Transverse colon (tissue), 4 donors: ENCODE measurements at regions not wholly inside any gene's neighbourhood (a gene's known extent, or its start where the extent isn't known, plus 50 kb on each side); places are given as distances from the start of the nearest gene placed in this dataset.

Source experiments
- DNase-seq: peaks from one replicate; pipeline ENCODE4 v3.0.0-alpha.2; 2019
- H3K27ac ChIP-seq, 4 donors: fragments of 200-600 bp; sonication (generic); 2 replicates each; pipeline ENCODE4 v1.5.1; 2016 to 2018; ENCODE audit warnings: inconsistent platforms in 4 of 4
- H3K27me3 ChIP-seq: fragments of 200-600 bp; sonication (generic); 2 replicates; pipeline ENCODE4 v1.5.1; 2017; ENCODE audit warnings: inconsistent platforms
- H3K36me3 ChIP-seq, 4 donors: fragments of 200-600 bp; sonication (generic); 2 replicates each; pipeline ENCODE4 v1.5.1; 2017 to 2019; ENCODE audit warnings: inconsistent platforms in 4 of 4
- H3K4me1 ChIP-seq, 4 donors: fragments of 200-600 bp; sonication (generic); 2 replicates each; pipeline ENCODE4 v1.5.1; 2017 to 2020; ENCODE audit warnings: inconsistent platforms in 4 of 4
- H3K4me3 ChIP-seq, 4 donors: fragments of 200-600 bp; sonication (generic); 1 replicate in 1 of 4; 2 replicates in 3 of 4; pipeline versions ENCODE4 v1.5.1 to v1.6.1; 2017 to 2019; ENCODE audit warnings: inconsistent platforms in 4 of 4
- H3K9me3 ChIP-seq, 2 donors: fragments of 200-600 bp; sonication (generic); 2 replicates each; pipeline ENCODE4 v1.5.1; 2017 to 2019; ENCODE audit warnings: inconsistent platforms in 2 of 2
- CTCF ChIP-seq, 5 experiments: fragments of 200-600 bp in 3 of 5; fragments of 450-650 bp in 2 of 5; sonication (generic) in 3 of 5; IDR thresholded peaks; 1 replicate in 2 of 5; 2 replicates in 3 of 5; pipeline ENCODE4 v1.5.1; 2016 to 2017; ENCODE audit warnings: antibody characterized with exemption in 5 of 5, inconsistent platforms in 3 of 5, mild to moderate bottlenecking in 2 of 5, moderate library complexity in 1 of 5
- EP300 ChIP-seq: sonication (generic); formaldehyde crosslinking; IDR thresholded peaks from one replicate; pipeline ENCODE4 v1.6.1; 2017; ENCODE audit warnings: antibody characterized with exemption, low read depth
- POLR2A ChIP-seq: fragments of 450-650 bp; IDR thresholded peaks from one replicate; pipeline ENCODE4 v1.6.1; 2016; ENCODE audit warnings: antibody characterized with exemption, mild to moderate bottlenecking, moderate library complexity
- POLR2AphosphoS5 ChIP-seq, 3 donors: sonication (generic); formaldehyde crosslinking; IDR thresholded peaks; one replicate each; pipeline ENCODE4 v1.6.1; 2016; ENCODE audit warnings: antibody characterized with exemption in 3 of 3
- WGBS, 2 donors: methylation state at CpG; one replicate each; pipeline ENCODE4 v1.1.5; 2018; ENCODE audit warnings: low coverage in 1 of 2; 5-methylcytosine and 5-hydroxymethylcytosine counted together
- in situ Hi-C, 4 donors: fragments of 200-750 bp; cut with MboI; loops; one replicate each; pipeline versions ENCODE4 v1.15.0 to v1.15.1; 2017; ENCODE audit warnings: low sequenced_read_pairs in 3 of 4, low pct_ligation_motif_present in 1 of 4, low pct_unique_long_range_greater_than_20kb in 1 of 4
- intact Hi-C: fragments of 100-400 bp; cut with DNase I; formaldehyde crosslinking; loops from one replicate; pipeline ENCODE4 v1.15.1; 2023; ENCODE audit warnings: low total_unique reads

DNA sequence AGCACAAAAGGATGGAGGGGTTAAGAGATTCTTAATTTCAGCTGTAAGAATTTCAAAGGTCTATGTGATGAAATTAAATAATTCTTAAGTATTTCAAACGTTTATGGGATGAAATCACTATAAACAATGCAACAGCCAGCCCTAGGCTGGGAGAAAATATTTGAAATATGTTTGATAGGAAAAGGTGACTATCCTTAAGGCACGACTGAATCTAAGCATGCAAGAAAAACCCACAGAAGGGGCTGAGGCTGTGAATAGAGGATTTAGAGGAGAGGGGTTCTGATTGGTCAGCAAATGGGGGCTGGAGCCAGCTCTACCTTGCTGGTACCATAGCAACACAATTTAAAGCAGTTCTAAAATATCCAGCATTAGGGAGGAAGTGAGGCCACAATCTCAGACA, 220.8 kb upstream of the ATP10A start:
- Histone ChIP-seq H3K27me3 (no peaks in the 10 kb centered on the region), H3K36me3 (no peaks in the 10 kb centered on the region), H3K4me3 (no peak overlapping the region), H3K9me3 (no peaks in the 10 kb centered on the region), H3K4me1 (peaks cover 0 to 10% (median 0%) of the 10 kb centered on the region in 4 donors), H3K27ac (no peak overlapping the region)
- no peak for TF ChIP-seq EP300
- in situ Hi-C loops: loop anchor here in 1 of 4 donors (25.0 kb wide), 2 partner anchors 222 to 647 kb away; partner anchors contain the start of genes ATP10A and UBE3A
- intact Hi-C loops: no loop called here
- no peak for DNase-seq
- 24 to 32% methylated on average over 2 of the region's 2 CpGs for WGBS, 2 donors

DNA sequence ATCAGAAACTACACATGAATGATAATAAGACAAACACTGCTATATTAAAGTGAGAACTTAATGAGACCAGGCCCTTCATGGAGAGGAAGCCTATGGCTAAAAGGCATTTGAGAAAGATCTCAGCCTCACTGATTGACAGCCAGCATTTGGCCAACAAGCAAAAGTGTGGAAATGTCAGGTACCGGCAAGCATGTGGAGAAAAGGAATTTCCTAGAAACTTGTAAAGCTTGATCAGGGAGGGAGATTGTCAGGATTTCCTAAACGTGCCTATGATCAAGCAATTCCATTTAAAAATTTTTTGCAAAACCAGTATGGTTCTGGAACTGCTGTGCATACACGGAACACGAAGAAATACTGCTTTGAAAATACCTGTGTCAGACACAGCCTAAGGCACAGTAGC, 220.3 kb upstream of the ATP10A start:
- Histone ChIP-seq H3K27me3 (no peaks in the 10 kb centered on the region), H3K9me3 (no peaks in the 10 kb centered on the region), H3K36me3 (no peaks in the 10 kb centered on the region), H3K27ac (peak overlapping the region in 3 of 4 donors; percentile 91 to 95 (median 94)), H3K4me3 (no peak overlapping the region), H3K4me1 (peaks cover 0 to 10% (median 0%) of the 10 kb centered on the region in 4 donors)
- DNase-seq: no peak
- TF ChIP-seq CTCF (IDR thresholded peaks at IDR 0.05): no peak
- no peak for TF ChIP-seq POLR2AphosphoS5 (IDR thresholded peaks at IDR 0.05)
- TF ChIP-seq EP300: no peak
- no peak for TF ChIP-seq POLR2A
- in situ Hi-C loops (loop anchor here in 1 of 4 donors (25.0 kb wide), 2 partner anchors 221 to 646 kb away; partner anchors contain the start of genes ATP10A and UBE3A), intact Hi-C loops (no loop called here)
- 43 to 59% methylated on average over 1 to 4 of the region's 4 CpGs for WGBS, 2 donors

- TF ChIP-seq POLR2AphosphoS5 (IDR thresholded peaks at IDR 0.05): peak; percentile 78 to 91 (median 84)
- no peak for TF ChIP-seq EP300
- TF ChIP-seq POLR2A: peak; percentile 65
- peak in 2 of 5 experiments; percentile 17 to 22 for TF ChIP-seq CTCF (IDR thresholded peaks at IDR 0.05)
- Histone ChIP-seq H3K27me3 (no peaks in the 10 kb centered on the region), H3K36me3 (no peaks in the 10 kb centered on the region), H3K4me1 (peaks cover 0 to 10% (median 0%) of the 10 kb centered on the region in 4 donors), H3K4me3 (peak overlapping the region; percentile 53 to 75 (median 67)), H3K9me3 (no peaks in the 10 kb centered on the region), H3K27ac (peak overlapping the region; percentile 87 to 95 (median 92))
- intact Hi-C loops (no loop called here), in situ Hi-C loops (loop anchor here in 1 of 4 donors (25.0 kb wide), 2 partner anchors 220 to 645 kb away; partner anchors contain the start of genes ATP10A and UBE3A)
- peak; percentile 94 for DNase-seq
- 2 to 5% methylated on average over 3 to 39 of the region's 48 CpGs for WGBS, 2 donors
Observed at GRCh38 chr15:26082221-26083109, 219.3 kb upstream of the ATP10A start.

GRCh38 chr15:26081758-26082220, 218.7 kb upstream of the ATP10A start:
- H3K4me3 ChIP-seq: peak overlapping the region in 2 of 4 donors; percentile 16 to 53
- intact Hi-C loops (no loop called here), in situ Hi-C loops (loop anchor here in 1 of 4 donors (25.0 kb wide), 2 partner anchors 219 to 644 kb away; partner anchors contain the start of genes ATP10A and UBE3A)
- TF ChIP-seq CTCF (IDR thresholded peaks at IDR 0.05): no peak
- TF ChIP-seq POLR2A: no peak
- TF ChIP-seq EP300: no peak
- no peak for DNase-seq
- no peaks in the 10 kb centered on the region for H3K36me3 ChIP-seq
- WGBS, 2 donors: 16 to 34% methylated on average over 10 of the region's 10 CpGs
- peaks cover 0 to 10% (median 0%) of the 10 kb centered on the region in 4 donors for H3K4me1 ChIP-seq
- H3K9me3 ChIP-seq: no peaks in the 10 kb centered on the region
- peak overlapping the region; percentile 37 to 91 (median 64) for H3K27ac ChIP-seq
- no peaks in the 10 kb centered on the region for H3K27me3 ChIP-seq
